ENCODE measurements at regions not wholly inside any gene's neighbourhood (a gene's known extent, or its start where the extent isn't known, plus 50 kb on each side); places are given as distances from the start of the nearest gene placed in this dataset.
"Not testable (repeated sequence)": the region's sequence is repeated elsewhere in the genome, so short reads cannot be mapped to it uniquely, and the experiment has no call there.

DNA sequence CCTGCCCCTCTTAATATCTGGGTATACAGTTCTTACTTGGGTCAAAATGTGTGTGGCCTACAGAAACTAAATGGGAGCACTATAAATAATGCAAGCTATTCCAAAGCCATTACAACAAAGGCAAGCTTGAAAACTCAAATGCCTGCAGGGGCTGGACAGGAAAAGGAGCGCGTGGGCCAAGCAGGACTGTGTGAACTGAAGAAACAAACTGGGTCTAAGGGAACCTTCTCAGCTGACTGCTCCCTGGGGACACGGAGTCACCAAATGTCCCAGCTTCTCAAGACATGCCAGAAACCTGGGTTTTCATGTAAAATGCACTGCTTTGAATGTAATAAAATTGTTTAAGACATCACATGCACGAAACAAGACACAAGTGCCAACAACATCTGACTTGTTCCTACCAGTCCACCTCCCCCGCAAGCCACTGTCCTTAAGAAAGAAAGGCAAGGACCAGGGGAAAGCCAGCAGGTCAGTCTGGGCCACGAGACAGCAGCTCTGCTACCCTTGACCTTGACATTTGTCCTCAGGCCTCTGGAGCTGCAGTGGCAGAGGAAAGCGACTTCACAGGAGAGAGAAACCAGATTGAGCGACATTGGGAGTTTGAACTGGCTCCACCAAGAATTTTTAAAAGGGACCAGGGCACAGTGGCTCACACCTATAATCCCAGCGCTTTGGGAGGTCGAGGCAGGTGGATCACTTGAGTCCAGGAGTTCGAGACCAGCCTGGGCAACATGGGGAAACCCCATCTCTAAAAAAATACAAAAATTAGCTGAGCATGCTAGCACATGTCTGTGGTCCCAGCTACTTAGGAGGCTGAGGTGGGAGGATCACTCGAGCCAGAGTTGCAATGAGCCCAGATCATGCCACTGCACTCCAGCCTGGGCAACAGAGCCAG, 89.7 kb upstream of the SH3BP4 start:
- H3K4me3 ChIP-seq (ENCODE audit: low read length) = no peak overlapping the region
- DNase-seq (ENCODE audit: low read depth) = peak; percentile 9
- TF ChIP-seq, protein P1, sequence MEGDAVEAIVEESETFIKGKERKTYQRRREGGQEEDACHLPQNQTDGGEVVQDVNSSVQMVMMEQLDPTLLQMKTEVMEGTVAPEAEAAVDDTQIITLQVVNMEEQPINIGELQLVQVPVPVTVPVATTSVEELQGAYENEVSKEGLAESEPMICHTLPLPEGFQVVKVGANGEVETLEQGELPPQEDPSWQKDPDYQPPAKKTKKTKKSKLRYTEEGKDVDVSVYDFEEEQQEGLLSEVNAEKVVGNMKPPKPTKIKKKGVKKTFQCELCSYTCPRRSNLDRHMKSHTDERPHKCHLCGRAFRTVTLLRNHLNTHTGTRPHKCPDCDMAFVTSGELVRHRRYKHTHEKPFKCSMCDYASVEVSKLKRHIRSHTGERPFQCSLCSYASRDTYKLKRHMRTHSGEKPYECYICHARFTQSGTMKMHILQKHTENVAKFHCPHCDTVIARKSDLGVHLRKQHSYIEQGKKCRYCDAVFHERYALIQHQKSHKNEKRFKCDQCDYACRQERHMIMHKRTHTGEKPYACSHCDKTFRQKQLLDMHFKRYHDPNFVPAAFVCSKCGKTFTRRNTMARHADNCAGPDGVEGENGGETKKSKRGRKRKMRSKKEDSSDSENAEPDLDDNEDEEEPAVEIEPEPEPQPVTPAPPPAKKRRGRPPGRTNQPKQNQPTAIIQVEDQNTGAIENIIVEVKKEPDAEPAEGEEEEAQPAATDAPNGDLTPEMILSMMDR (conservative IDR thresholded peaks at IDR 0.05; ENCODE audit: low read length) = no peak

DNA sequence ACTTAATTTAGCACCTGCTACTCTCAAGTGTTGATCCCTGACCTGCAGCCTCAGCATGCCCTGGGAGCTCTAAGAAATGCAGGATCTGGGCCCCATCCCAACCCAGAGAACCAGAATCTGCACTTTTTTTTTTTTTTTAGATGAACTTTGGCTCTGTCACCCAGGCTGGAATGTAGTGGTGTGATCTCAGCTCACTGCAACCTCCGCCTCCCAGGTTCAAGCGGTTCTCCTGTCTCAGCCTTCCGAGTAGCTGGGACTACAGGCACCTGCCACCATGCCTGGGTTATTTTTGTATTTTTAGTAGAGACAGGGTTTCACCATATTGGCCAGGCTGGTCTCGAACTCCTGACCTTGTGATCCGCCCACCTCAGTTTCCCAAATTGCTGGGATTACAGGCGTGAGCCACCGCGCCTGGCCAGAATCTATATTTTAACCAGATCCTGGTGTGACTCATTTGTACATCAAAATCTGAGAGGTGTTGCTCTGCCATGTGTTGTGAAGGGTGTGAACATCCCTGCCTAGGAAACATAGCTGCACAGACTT, 92.4 kb upstream of the SH3BP4 start:
- H3K4me3 ChIP-seq (ENCODE audit: low read length); DNase-seq (ENCODE audit: low read depth): not testable (repeated sequence)

DNA sequence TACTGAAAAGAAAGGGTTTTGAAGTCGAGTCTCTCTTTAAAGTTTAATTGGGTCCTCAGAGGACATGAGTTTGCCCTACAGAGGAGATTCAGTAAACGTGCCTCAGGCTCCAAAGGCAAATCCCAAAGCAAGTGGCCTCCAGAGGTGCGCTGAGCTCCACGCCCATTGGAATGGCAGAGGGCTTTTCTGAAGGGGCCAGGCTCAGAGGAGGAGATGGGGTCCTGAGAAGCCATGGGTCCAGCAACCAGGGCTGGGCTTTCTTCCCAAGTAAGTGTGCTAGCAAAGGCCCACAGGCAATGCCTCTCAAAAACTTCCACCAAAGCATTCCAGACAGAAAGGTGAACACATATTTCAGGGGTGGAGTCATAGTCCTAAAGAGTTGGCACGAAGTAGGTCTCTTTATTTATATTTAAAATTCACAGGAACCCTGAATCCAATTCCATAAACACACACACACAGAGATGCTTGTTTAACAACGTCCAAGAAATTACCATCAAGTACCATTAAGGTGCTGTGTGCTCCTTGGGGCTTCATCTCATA, 93.0 kb upstream of the SH3BP4 start:
- DNase-seq (ENCODE audit: low read depth) = no peak
- no peak overlapping the region for H3K4me3 ChIP-seq (ENCODE audit: low read length)
- TF ChIP-seq, protein P1 (conservative IDR thresholded peaks at IDR 0.05; ENCODE audit: low read length) = no peak

DNA sequence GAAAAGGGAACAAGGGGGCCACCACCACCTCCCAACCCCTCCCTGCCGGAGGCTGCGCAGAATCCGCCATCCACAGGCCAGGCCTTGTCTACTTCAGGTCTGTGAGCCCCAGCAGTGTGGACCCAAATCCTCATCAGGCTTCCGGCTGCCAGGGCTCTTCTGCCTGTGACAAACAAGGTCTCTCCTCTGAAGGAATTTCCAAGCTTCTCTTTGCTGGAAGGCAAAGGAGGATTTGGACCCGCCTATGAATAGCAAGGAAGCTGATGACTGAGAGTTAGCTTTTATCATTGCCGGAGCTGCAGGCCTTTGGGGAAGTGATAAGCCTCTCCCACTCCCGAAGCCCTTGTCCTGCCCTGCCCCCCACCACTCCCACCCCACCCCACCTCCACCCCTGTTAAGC, 93.7 kb upstream of the SH3BP4 start:
- TF ChIP-seq, protein P1 (conservative IDR thresholded peaks at IDR 0.05; ENCODE audit: low read length) = no peak
- DNase-seq (ENCODE audit: low read depth) = no peak
- H3K4me3 ChIP-seq (ENCODE audit: low read length) = no peak overlapping the region

DNA sequence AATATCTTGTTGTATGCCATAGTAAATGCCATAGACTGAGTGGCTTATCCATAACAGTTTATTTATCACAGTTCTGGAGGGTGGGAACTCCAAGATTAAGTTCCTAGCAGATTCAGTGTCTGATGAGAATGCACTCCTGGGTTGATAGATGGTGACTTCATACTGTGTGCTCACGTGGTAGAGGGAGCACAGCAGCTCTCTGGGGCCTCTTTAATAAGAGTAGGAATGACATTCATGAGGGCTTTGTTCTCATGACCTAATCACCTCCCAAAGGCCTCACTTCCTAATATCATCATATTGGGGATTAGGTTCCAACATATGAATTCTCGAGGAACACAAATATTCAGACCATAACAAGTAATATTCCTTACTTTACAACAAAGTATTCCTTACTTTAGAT, 98.1 kb upstream of the SH3BP4 start:
- TF ChIP-seq, protein P1 (conservative IDR thresholded peaks at IDR 0.05; ENCODE audit: low read length) = no peak
- no peak for DNase-seq (ENCODE audit: low read depth)

DNA sequence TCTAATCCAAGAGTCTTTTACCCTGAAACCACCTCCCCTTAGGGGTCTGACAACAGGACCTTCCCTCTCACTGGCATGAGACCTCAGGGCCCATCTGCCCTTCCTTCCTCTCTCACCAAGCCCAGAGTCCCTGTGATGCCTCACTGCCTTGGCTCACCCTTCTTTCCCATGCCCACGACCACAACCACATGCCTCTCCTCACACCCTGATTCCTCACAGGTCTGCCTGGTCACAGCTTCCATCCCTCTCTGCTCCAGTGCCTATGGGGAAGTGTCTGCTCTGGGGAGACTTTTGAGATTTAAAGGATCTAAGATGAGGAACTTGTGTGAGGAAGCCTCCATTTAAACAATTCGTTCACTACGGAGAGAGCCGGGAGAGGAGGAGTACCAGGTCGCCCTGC, 98.9 kb upstream of the SH3BP4 start:
- DNase-seq (ENCODE audit: low read depth) = no peak
- TF ChIP-seq, protein P1 (conservative IDR thresholded peaks at IDR 0.05; ENCODE audit: low read length) = no peak
- H3K4me3 ChIP-seq (ENCODE audit: low read length) = no peak overlapping the region

More for the DNA sequence above, 98.1 kb upstream of the SH3BP4 start:
- H3K4me3 ChIP-seq (ENCODE audit: low read length) = no peak overlapping the region

DNA sequence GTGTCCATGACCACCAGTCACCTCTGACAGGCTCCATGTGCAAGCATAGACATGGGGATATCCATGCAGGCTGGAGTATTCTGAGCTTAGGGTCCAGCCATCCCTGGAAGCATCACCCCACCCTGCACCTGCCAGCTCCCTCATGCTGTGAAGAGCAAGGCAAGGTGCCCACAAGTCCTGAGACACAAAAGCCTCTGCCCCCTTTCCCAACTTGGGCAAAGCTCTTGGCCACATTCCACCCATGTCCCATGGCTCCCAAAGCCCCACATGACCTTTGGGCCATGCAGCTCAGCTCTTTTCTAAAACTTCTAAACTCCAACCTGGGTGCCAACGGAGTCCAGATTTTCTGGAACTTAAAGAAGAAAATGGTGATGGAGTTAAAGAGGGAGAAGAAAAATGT, 99.8 kb upstream of the SH3BP4 start:
- TF ChIP-seq, protein P1 (conservative IDR thresholded peaks at IDR 0.05; ENCODE audit: low read length) = no peak
- no peak overlapping the region for H3K4me3 ChIP-seq (ENCODE audit: low read length)
- no peak for DNase-seq (ENCODE audit: low read depth)
